H9 (cell line): ENCODE measurements at regions not wholly inside any gene's neighbourhood (a gene's known extent, or its start where the extent isn't known, plus 50 kb on each side); places are given as distances from the start of the nearest gene placed in this dataset.

Experiments
- DNase-seq: peaks from one replicate; pipeline ENCODE4 v3.0.0-alpha.2; 2017
- H2AFZ ChIP-seq: one replicate; pipeline ENCODE4 v1.6.1; 2013; ENCODE audit warnings: mild to moderate bottlenecking, low read length, control low read depth, moderate library complexity
- H2AK5ac ChIP-seq: 2 replicates; pipeline ENCODE4 v1.6.1; 2013; ENCODE audit warnings: low read length, control low read depth, mixed read lengths; ENCODE audit not compliant: insufficient read length
- H2BK120ac ChIP-seq: one replicate; pipeline ENCODE4 v1.6.1; 2013; ENCODE audit warnings: low read depth, mild to moderate bottlenecking, low read length, control low read depth, inconsistent platforms; ENCODE audit not compliant: poor library complexity, severe bottlenecking
- H2BK12ac ChIP-seq: 2 replicates; pipeline ENCODE4 v1.6.1; 2013; ENCODE audit warnings: low read length, control low read depth, mixed read lengths, low read depth; ENCODE audit not compliant: insufficient read length
- H2BK15ac ChIP-seq: 2 replicates; pipeline ENCODE4 v1.6.1; 2013; ENCODE audit warnings: low read depth, low read length, control low read depth
- H2BK20ac ChIP-seq: one replicate; pipeline ENCODE4 v1.6.1; 2013; ENCODE audit warnings: low read depth, mild to moderate bottlenecking, low read length, control low read depth, inconsistent platforms; ENCODE audit not compliant: poor library complexity, severe bottlenecking
- H2BK5ac ChIP-seq: 2 replicates; pipeline ENCODE4 v1.6.1; 2013; ENCODE audit warnings: low read length, control low read depth, mixed read lengths; ENCODE audit not compliant: insufficient read length
- H3K14ac ChIP-seq: 2 replicates; pipeline ENCODE4 v1.6.1; 2013; ENCODE audit warnings: low read length, control low read depth; ENCODE audit not compliant: insufficient read depth
- H3K18ac ChIP-seq: 2 replicates; pipeline ENCODE4 v1.6.1; 2013; ENCODE audit warnings: low read depth, mild to moderate bottlenecking, mixed read lengths, low read length, control low read depth; ENCODE audit not compliant: insufficient read length
- H3K23ac ChIP-seq: 2 replicates; pipeline ENCODE4 v1.6.1; 2013; ENCODE audit warnings: low read length, control low read depth, mixed read lengths, low read depth; ENCODE audit not compliant: insufficient read length
- H3K23me2 ChIP-seq: 2 replicates; pipeline ENCODE4 v1.6.1; 2013; ENCODE audit warnings: low read depth, mild to moderate bottlenecking, mixed read lengths, low read length, control low read depth; ENCODE audit not compliant: insufficient read length, poor library complexity, severe bottlenecking
- H3K27ac ChIP-seq: 2 replicates; pipeline ENCODE4 v1.5.1; 2013; ENCODE audit warnings: low read length, control low read depth, mixed read lengths, low read depth; ENCODE audit not compliant: insufficient read length
- H3K27me3 ChIP-seq: 2 replicates; pipeline ENCODE4 v1.6.1; 2013; ENCODE audit warnings: low read length, control low read depth, inconsistent platforms; ENCODE audit not compliant: insufficient read depth
- H3K4ac ChIP-seq: 2 replicates; pipeline ENCODE4 v1.6.1; 2013; ENCODE audit warnings: low read depth, mild to moderate bottlenecking, control low read depth, inconsistent platforms, low read length, moderate library complexity
- H3K4me1 ChIP-seq: 2 replicates; pipeline ENCODE4 v1.6.1; 2013; ENCODE audit warnings: low read length, control low read depth, inconsistent platforms; ENCODE audit not compliant: insufficient read depth
- H3K4me2 ChIP-seq: 2 replicates; pipeline ENCODE4 v1.6.1; 2013; ENCODE audit warnings: low read length, control low read depth, mixed read lengths; ENCODE audit not compliant: insufficient read length, insufficient read depth
- H3K56ac ChIP-seq: 2 replicates; pipeline ENCODE4 v1.6.1; 2013; ENCODE audit warnings: low read depth, mild to moderate bottlenecking, mixed read lengths, low read length, control low read depth; ENCODE audit not compliant: insufficient read length
- H3K79me1 ChIP-seq: 2 replicates; pipeline ENCODE4 v1.6.1; 2013; ENCODE audit warnings: low read depth, mild to moderate bottlenecking, moderate library complexity, low read length, control low read depth, inconsistent platforms; ENCODE audit not compliant: insufficient read depth, poor library complexity, severe bottlenecking
- H3K79me2 ChIP-seq: 2 replicates; pipeline ENCODE4 v1.6.1; 2013; ENCODE audit warnings: low read length, control low read depth, inconsistent platforms; ENCODE audit not compliant: insufficient read depth
- H3K9ac ChIP-seq: 2 replicates; pipeline ENCODE4 v1.6.1; 2013; ENCODE audit warnings: low read length, control low read depth, mixed read lengths; ENCODE audit not compliant: insufficient read length; ENCODE audit errors: extremely low read depth
- H3K9me3 ChIP-seq: one replicate; pipeline ENCODE4 v1.6.1; 2013; ENCODE audit warnings: low read depth, low read length, inconsistent platforms; ENCODE audit not compliant: control insufficient read depth
- H3T11ph ChIP-seq: one replicate; pipeline ENCODE4 v1.6.1; 2013; ENCODE audit warnings: mild to moderate bottlenecking, low read length, control low read depth, inconsistent platforms
- H4K20me1 ChIP-seq: one replicate; pipeline ENCODE4 v1.6.1; 2013; ENCODE audit not compliant: control insufficient read depth, insufficient read length, insufficient read depth
- H4K5ac ChIP-seq: 2 replicates; pipeline ENCODE4 v1.6.1; 2013; ENCODE audit warnings: low read depth, mild to moderate bottlenecking, mixed read lengths, low read length, control low read depth; ENCODE audit not compliant: insufficient read length
- H4K8ac ChIP-seq: replicated peaks from 2 replicates; pipeline ENCODE4 v1.6.1; 2013; ENCODE audit warnings: low read length, control low read depth, mixed read lengths, low read depth; ENCODE audit not compliant: insufficient read length
- H4K91ac ChIP-seq: 2 replicates; pipeline ENCODE4 v1.6.1; 2013; ENCODE audit warnings: low read depth, mild to moderate bottlenecking, moderate library complexity, mixed read lengths, low read length, control low read depth; ENCODE audit not compliant: insufficient read length
- H3K27ac Mint-ChIP-seq, 3 experiments: 2 replicates in 2 of 3; 3 replicates in 1 of 3; pipeline ENCODE4 v1.8.0; 2020 to 2021; ENCODE audit warnings: mixed read lengths in 3 of 3, mild to moderate bottlenecking in 1 of 3, moderate library complexity in 1 of 3
- H3K27me3 Mint-ChIP-seq: 2 replicates; pipeline ENCODE4 v1.8.0; 2021; ENCODE audit warnings: low read depth, mild to moderate bottlenecking, moderate library complexity, mixed read lengths
- H3K36me3 Mint-ChIP-seq, 3 experiments: 2 replicates in 2 of 3; 3 replicates in 1 of 3; pipeline ENCODE4 v1.8.0; 2020 to 2021; ENCODE audit warnings: low read depth in 3 of 3, mixed read lengths in 3 of 3; ENCODE audit not compliant: insufficient read depth in 1 of 3
- H3K4me1 Mint-ChIP-seq, 2 experiments: 2 replicates each; pipeline ENCODE4 v1.8.0; 2020; ENCODE audit warnings: mixed read lengths in 2 of 2
- H3K4me3 Mint-ChIP-seq, 2 experiments: 2 replicates in 1 of 2; 3 replicates in 1 of 2; pipeline ENCODE4 v1.8.0; 2020 to 2021; ENCODE audit warnings: mild to moderate bottlenecking in 2 of 2, mixed read lengths in 2 of 2, moderate library complexity in 1 of 2
- H3K9me3 Mint-ChIP-seq, 2 experiments: 2 replicates in 1 of 2; 3 replicates in 1 of 2; pipeline ENCODE4 v1.8.0; 2020; ENCODE audit warnings: mild to moderate bottlenecking in 2 of 2, mixed read lengths in 2 of 2, moderate library complexity in 1 of 2
- WGBS: extraction: QIAGEN DNeasy Blood & Tissue Kit; methylation state at CpG from one replicate; pipeline ENCODE4 v1.1.7; 2013; ENCODE audit warnings: missing lambda C conversion rate, low lambda C conversion rate, mixed read lengths; ENCODE audit not compliant: insufficient read length; ENCODE audit errors: extremely low coverage; 5-methylcytosine and 5-hydroxymethylcytosine counted together
- TF ChIP-seq, protein P1 (sequence below): fragments of 200-600 bp; sonication (generic); conservative IDR thresholded peaks from 3 replicates; pipeline ENCODE4 v1.8.0; 2021; ENCODE audit warnings: antibody characterized with exemption, mild to moderate bottlenecking

DNA sequence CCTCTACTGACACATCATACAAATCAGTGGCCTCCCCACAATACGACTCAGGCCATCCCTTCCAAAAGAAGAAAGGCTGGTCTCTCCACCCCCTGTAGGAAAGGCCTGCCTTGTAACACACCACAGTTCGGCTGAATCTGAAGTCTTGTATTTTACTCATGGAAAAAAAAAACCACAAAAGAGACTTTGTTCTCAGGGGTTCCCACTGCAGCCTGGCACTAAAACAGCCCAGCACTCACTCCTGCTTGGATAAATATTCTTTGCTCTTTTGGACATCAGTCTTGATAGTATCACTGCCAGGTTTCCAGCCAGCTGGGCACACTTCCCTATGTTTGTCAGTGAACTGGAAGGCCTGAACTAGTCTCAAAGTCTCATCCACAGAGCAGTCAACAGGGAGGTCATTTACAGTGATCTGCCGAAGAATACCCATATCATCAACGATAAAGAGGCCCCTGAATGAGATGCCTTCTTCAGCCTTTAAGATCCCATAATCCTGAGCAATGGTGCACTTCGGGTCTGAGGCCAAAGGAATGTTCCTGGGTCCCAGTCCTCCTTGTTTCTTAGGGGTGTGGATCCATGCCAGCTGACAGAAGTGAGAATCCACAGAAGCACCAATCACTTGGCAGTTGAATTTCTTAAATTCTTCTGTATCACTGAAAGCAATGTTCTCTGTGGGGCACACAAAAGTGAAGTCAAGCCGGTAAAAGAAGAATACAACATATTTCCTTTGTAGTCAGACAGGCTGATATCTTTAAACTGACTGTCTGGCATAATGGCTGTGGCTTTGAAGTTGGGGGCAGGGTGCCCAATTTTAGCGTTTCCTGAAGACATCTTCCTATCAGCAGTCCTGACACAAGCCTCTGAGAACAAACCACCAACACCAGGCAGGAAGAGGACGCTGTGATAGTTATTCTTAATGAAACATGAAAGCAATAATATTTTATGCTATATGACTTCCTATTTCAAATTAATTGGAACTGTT, 198.1 kb downstream of the LURAP1L start:
- 0 out of 7 replicates have a peak overlapping the region, but pooled peaks of 1 of the 3 experiments have one; percentile 49 for H3K27ac Mint-ChIP-seq
- H3K27me3 Mint-ChIP-seq: no peaks in the 10 kb centered on the region

More for the DNA sequence above, 198.1 kb downstream of the LURAP1L start:
- H3K23me2 ChIP-seq: no peaks in the 10 kb centered on the region
- H2BK12ac ChIP-seq: no peak overlapping the region
- H3K79me2 ChIP-seq: no peaks in the 10 kb centered on the region
- no peak overlapping the region for H2BK20ac ChIP-seq
- H4K20me1 ChIP-seq: no peaks in the 10 kb centered on the region
- H3K56ac ChIP-seq: no peak overlapping the region
- H2BK15ac ChIP-seq: no peak overlapping the region
- no peak overlapping the region for H3K27ac ChIP-seq
- H4K5ac ChIP-seq: no peak overlapping the region
- H3K14ac ChIP-seq: no peak overlapping the region
- H3K4me1 ChIP-seq: no peaks in the 10 kb centered on the region
- no peak overlapping the region for H2AFZ ChIP-seq
- H3K9me3 Mint-ChIP-seq: no peaks in the 10 kb centered on the region
- no peaks in the 10 kb centered on the region; a peak in 1 of 7 replicates for H3K36me3 Mint-ChIP-seq
- H3K4me1 Mint-ChIP-seq: peaks cover 6 to 8% of the 10 kb centered on the region in 2 experiments; a peak in 2 of 4 replicates
- WGBS: no CpG with 5 or more reads among the region's 8 CpGs
- H3K9me3 ChIP-seq: no peaks in the 10 kb centered on the region
- no peak overlapping the region for H3K23ac ChIP-seq
- H3T11ph ChIP-seq: no peak overlapping the region
- H2BK5ac ChIP-seq: no peak overlapping the region
- no peak overlapping the region for H3K4me3 Mint-ChIP-seq
- no peaks in the 10 kb centered on the region for H3K27me3 ChIP-seq
- TF ChIP-seq, protein P1, sequence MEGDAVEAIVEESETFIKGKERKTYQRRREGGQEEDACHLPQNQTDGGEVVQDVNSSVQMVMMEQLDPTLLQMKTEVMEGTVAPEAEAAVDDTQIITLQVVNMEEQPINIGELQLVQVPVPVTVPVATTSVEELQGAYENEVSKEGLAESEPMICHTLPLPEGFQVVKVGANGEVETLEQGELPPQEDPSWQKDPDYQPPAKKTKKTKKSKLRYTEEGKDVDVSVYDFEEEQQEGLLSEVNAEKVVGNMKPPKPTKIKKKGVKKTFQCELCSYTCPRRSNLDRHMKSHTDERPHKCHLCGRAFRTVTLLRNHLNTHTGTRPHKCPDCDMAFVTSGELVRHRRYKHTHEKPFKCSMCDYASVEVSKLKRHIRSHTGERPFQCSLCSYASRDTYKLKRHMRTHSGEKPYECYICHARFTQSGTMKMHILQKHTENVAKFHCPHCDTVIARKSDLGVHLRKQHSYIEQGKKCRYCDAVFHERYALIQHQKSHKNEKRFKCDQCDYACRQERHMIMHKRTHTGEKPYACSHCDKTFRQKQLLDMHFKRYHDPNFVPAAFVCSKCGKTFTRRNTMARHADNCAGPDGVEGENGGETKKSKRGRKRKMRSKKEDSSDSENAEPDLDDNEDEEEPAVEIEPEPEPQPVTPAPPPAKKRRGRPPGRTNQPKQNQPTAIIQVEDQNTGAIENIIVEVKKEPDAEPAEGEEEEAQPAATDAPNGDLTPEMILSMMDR: no peak
- no peak overlapping the region for H4K91ac ChIP-seq
- H2AK5ac ChIP-seq: no peak overlapping the region
- H4K8ac ChIP-seq: no peak overlapping the region
- no peak overlapping the region for H3K4ac ChIP-seq
- no peak for DNase-seq
- H2BK120ac ChIP-seq: no peak overlapping the region
- H3K79me1 ChIP-seq: no peaks in the 10 kb centered on the region
- no peak overlapping the region for H3K9ac ChIP-seq
- no peak overlapping the region for H3K4me2 ChIP-seq
- no peak overlapping the region for H3K18ac ChIP-seq
